HepG2 (cell line): ENCODE measurements at regions not wholly inside any gene's neighbourhood (a gene's known extent, or its start where the extent isn't known, plus 50 kb on each side); places are given as distances from the start of the nearest gene placed in this dataset.

Experiments used
- ATAC-seq: fragments of 200-7000 bp; cut with Tn5 transposase; 3 replicates; pipeline ENCODE4 v1.9.1; 2020; ENCODE audit warnings: mild to moderate bottlenecking, moderate library complexity
- BruUV-seq: library from RNA; stranded (reverse); fragments of 400-500 nt; replicated peaks from 2 replicates; lab custom pipeline; 2021; lab: Mats Ljungman, UMichigan
- CTCF ChIA-PET: fragments of 300-600 bp; formaldehyde crosslinking; extraction: SDS; loops from one replicate; lab custom pipeline; 2021; ENCODE audit warnings: low total read pairs, inconsistent platforms, low intra/inter-chr PET ratio; lab: Yijun Ruan, JAX
- POLR2A ChIA-PET: fragments of 350-600 bp; sonication (Branson Sonifier 250); formaldehyde crosslinking; loops from one replicate; lab custom pipeline; 2020; ENCODE audit warnings: antibody characterized with exemption, inconsistent platforms; lab: Yijun Ruan, JAX
- DNase-seq: peaks from one replicate; pipeline ENCODE4 v3.0.0-alpha.2; 2015; ENCODE audit warnings: low spot score
- FAIRE-seq: peaks from 3 replicates; lab custom pipeline; 2011; peaks lifted over from hg19 to GRCh38; lab: Jason Lieb, UNC
- H2AFZ ChIP-seq: one replicate; pipeline ENCODE4 v1.6.1; 2011; ENCODE audit warnings: low read length, inconsistent platforms
- H3K27ac ChIP-seq: fragments of 300-600 bp; 3 replicates; pipeline ENCODE4 v1.8.0; 2011; ENCODE audit warnings: mixed run types, mild to moderate bottlenecking, mixed read lengths, low read length, inconsistent platforms; ENCODE audit not compliant: insufficient read depth; ENCODE audit errors: extremely low read length
- H3K27me3 ChIP-seq, 2 experiments: fragments of 200-600 bp in 1 of 2; 2 replicates in 1 of 2; 3 replicates in 1 of 2; pipeline versions ENCODE4 v1.6.0 to v1.8.0; 2011; ENCODE audit warnings: low read length in 2 of 2, mild to moderate bottlenecking in 2 of 2, moderate library complexity in 2 of 2, inconsistent platforms in 1 of 2; ENCODE audit not compliant: insufficient read depth in 2 of 2, control insufficient read depth in 1 of 2
- H3K36me3 ChIP-seq, 2 experiments: fragments of 200-600 bp in 1 of 2; replicated peaks in 1 of 2; 2 replicates in 1 of 2; 3 replicates in 1 of 2; pipeline versions ENCODE4 v1.5.1 to v1.8.0; 2011; ENCODE audit warnings: low read length in 2 of 2, inconsistent platforms in 1 of 2; ENCODE audit not compliant: insufficient read depth in 2 of 2, control insufficient read depth in 1 of 2
- H3K4me1 ChIP-seq: 2 replicates; pipeline ENCODE4 v1.5.1; 2012; ENCODE audit warnings: low read length, inconsistent platforms; ENCODE audit not compliant: insufficient read depth
- H3K4me2 ChIP-seq: 2 replicates; pipeline ENCODE4 v1.6.0; 2011; ENCODE audit warnings: low read depth, low read length, inconsistent platforms
- H3K4me3 ChIP-seq, 3 experiments: fragments of 200-600 bp in 1 of 3; sonication (generic), shearing (Covaris generic) in 1 of 3; replicated peaks in 1 of 3; 2 replicates each; pipeline ENCODE4 v1.5.1; 2011 to 2016; ENCODE audit warnings: low read length in 3 of 3, inconsistent platforms in 2 of 3, low read depth in 2 of 3, mild to moderate bottlenecking in 2 of 3, control low read depth in 1 of 3, mixed read lengths in 1 of 3; ENCODE audit not compliant: insufficient read depth in 1 of 3
- H3K79me2 ChIP-seq: one replicate; pipeline ENCODE4 v1.6.1; 2011; ENCODE audit warnings: low read length, inconsistent platforms; ENCODE audit not compliant: insufficient read depth
- H3K9ac ChIP-seq: 2 replicates; pipeline ENCODE4 v1.6.0; 2011; ENCODE audit warnings: mild to moderate bottlenecking, low read depth, low read length, inconsistent platforms; ENCODE audit not compliant: insufficient read depth
- H3K9me3 ChIP-seq: 2 replicates; pipeline ENCODE4 v1.5.1; 2012; ENCODE audit warnings: mild to moderate bottlenecking, low read length
- H4K20me1 ChIP-seq: 2 replicates; pipeline ENCODE4 v1.6.0; 2011; ENCODE audit warnings: inconsistent platforms, mild to moderate bottlenecking, low read length, moderate library complexity; ENCODE audit not compliant: insufficient read depth
- ELF3 ChIP-seq: IDR thresholded peaks from 2 replicates; pipeline ENCODE4 v1.6.1; 2016; ENCODE audit warnings: missing genetic modification reagents, missing compliant biosample characterization
- MXI1 ChIP-seq: IDR thresholded peaks from 3 replicates; pipeline ENCODE4 v1.6.1; 2012; ENCODE audit warnings: low read depth, low read length, inconsistent platforms, borderline replicate concordance
- PHF21A ChIP-seq: sonication (generic); formaldehyde crosslinking; IDR thresholded peaks from 2 replicates; pipeline ENCODE4 v1.5.0; 2020; ENCODE audit warnings: mild to moderate bottlenecking, missing genetic modification reagents
- PLRG1 ChIP-seq: fragments of 450-650 bp; conservative IDR thresholded peaks from 2 replicates; pipeline ENCODE4 v1.6.1; 2016
- SCMH1 ChIP-seq: sonication (generic); formaldehyde crosslinking; IDR thresholded peaks from 2 replicates; pipeline ENCODE4 v1.9.0; 2021; ENCODE audit warnings: missing genetic modification reagents, mild to moderate bottlenecking, borderline replicate concordance
- SOX6 ChIP-seq, 2 experiments: fragments of 450-650 bp in 1 of 2; sonication (generic) in 1 of 2; formaldehyde crosslinking in 1 of 2; IDR thresholded peaks; 2 replicates each; pipeline versions ENCODE4 v1.4.0 to v1.6.1; 2017 to 2020; ENCODE audit warnings: antibody characterized with exemption in 1 of 2, mild to moderate bottlenecking in 1 of 2, missing genetic modification reagents in 1 of 2
- ZBTB7A ChIP-seq: sonication (generic); formaldehyde crosslinking; IDR thresholded peaks from 2 replicates; pipeline ENCODE4 v1.8.0; 2022; ENCODE audit warnings: mild to moderate bottlenecking, missing genetic modification reagents
- WGBS: methylation state at CpG from one replicate; pipeline ENCODE4 v1.1.6; 2017; ENCODE audit warnings: low lambda C conversion rate; 5-methylcytosine and 5-hydroxymethylcytosine counted together
- in situ Hi-C: cut with HindIII; loops from 2 replicates; pipeline ENCODE4 v1.10.0; 2017; ENCODE audit warnings: low pct_unique_long_range_greater_than_20kb; ENCODE audit not compliant: extremely low pct_ligation_motif_present
- intact Hi-C: fragments of 100-400 bp; cut with micrococcal nuclease; formaldehyde crosslinking; loops from one replicate; pipeline ENCODE4 v1.10.0; 2022; ENCODE audit not compliant: unreplicated experiment
- TF ChIP-seq, protein P1 (sequence below): sonication (generic); formaldehyde crosslinking; IDR thresholded peaks from 2 replicates; pipeline ENCODE4 v1.5.0; 2020; ENCODE audit warnings: mild to moderate bottlenecking, missing genetic modification reagents, borderline replicate concordance
- TF ChIP-seq, protein P2 (sequence below): sonication (generic); formaldehyde crosslinking; conservative IDR thresholded peaks from 2 replicates; pipeline ENCODE4 v1.8.0; 2022; ENCODE audit warnings: missing genetic modification reagents
- TF ChIP-seq, protein P3 (sequence below): IDR thresholded peaks from 2 replicates; pipeline ENCODE4 v1.6.1; 2016; ENCODE audit warnings: mild to moderate bottlenecking, missing biosample characterization, missing genetic modification reagents

DNA sequence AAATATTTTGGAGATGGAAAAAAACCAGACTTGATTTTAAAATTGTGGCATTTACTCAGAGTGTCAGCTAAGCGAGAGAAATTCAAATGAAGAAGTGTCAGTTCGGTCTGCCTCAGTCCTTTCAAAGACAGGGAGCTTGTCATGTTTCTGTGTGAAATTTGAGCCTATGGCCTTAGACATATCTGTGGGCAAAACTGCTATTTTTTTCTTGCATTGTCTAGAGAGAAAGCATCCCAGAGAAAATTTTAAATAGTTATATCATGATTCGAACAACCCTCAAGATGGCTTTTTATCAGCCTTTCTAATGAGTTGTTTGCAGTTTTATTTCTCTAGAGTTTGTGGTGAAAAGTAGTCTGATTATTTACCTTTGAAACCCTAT is 50.2 kb upstream of the KCNE4 start:
- no peaks in the 10 kb centered on the region for H3K79me2 ChIP-seq
- H3K9ac ChIP-seq, result no peak overlapping the region
- H3K4me1 ChIP-seq, result no peaks in the 10 kb centered on the region
- BruUV-seq, result no TSS peak
- 6% methylated on average over 3 of the region's 3 CpGs for WGBS
- peaks cover 0 to 4% of the 10 kb centered on the region in 2 experiments; a peak in 2 of 5 replicates for H3K27me3 ChIP-seq
- H4K20me1 ChIP-seq, result no peaks in the 10 kb centered on the region
- H3K4me3 ChIP-seq, result no peak overlapping the region
- no peak for TF ChIP-seq ZBTB7A (CRISPR knock-in tag)
- TF ChIP-seq SOX6 (IDR thresholded peaks at IDR 0.05), result no peak
- no peak for TF ChIP-seq SOX6 (CRISPR knock-in tag; IDR thresholded peaks at IDR 0.05)
- TF ChIP-seq PLRG1, result no peak
- TF ChIP-seq, protein P1, sequence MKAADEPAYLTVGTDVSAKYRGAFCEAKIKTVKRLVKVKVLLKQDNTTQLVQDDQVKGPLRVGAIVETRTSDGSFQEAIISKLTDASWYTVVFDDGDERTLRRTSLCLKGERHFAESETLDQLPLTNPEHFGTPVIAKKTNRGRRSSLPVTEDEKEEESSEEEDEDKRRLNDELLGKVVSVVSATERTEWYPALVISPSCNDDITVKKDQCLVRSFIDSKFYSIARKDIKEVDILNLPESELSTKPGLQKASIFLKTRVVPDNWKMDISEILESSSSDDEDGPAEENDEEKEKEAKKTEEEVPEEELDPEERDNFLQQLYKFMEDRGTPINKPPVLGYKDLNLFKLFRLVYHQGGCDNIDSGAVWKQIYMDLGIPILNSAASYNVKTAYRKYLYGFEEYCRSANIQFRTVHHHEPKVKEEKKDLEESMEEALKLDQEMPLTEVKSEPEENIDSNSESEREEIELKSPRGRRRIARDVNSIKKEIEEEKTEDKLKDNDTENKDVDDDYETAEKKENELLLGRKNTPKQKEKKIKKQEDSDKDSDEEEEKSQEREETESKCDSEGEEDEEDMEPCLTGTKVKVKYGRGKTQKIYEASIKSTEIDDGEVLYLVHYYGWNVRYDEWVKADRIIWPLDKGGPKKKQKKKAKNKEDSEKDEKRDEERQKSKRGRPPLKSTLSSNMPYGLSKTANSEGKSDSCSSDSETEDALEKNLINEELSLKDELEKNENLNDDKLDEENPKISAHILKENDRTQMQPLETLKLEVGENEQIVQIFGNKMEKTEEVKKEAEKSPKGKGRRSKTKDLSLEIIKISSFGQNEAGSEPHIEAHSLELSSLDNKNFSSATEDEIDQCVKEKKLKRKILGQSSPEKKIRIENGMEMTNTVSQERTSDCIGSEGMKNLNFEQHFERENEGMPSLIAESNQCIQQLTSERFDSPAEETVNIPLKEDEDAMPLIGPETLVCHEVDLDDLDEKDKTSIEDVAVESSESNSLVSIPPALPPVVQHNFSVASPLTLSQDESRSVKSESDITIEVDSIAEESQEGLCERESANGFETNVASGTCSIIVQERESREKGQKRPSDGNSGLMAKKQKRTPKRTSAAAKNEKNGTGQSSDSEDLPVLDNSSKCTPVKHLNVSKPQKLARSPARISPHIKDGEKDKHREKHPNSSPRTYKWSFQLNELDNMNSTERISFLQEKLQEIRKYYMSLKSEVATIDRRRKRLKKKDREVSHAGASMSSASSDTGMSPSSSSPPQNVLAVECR, result no peak
- no peak for TF ChIP-seq SCMH1 (CRISPR knock-in tag)
- TF ChIP-seq PHF21A (CRISPR knock-in tag), result no peak
- TF ChIP-seq, protein P2, sequence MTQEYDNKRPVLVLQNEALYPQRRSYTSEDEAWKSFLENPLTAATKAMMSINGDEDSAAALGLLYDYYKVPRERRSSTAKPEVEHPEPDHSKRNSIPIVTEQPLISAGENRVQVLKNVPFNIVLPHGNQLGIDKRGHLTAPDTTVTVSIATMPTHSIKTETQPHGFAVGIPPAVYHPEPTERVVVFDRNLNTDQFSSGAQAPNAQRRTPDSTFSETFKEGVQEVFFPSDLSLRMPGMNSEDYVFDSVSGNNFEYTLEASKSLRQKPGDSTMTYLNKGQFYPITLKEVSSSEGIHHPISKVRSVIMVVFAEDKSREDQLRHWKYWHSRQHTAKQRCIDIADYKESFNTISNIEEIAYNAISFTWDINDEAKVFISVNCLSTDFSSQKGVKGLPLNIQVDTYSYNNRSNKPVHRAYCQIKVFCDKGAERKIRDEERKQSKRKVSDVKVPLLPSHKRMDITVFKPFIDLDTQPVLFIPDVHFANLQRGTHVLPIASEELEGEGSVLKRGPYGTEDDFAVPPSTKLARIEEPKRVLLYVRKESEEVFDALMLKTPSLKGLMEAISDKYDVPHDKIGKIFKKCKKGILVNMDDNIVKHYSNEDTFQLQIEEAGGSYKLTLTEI (CRISPR knock-in tag), result no peak
- no peak for TF ChIP-seq ELF3 (CRISPR knock-in tag)
- TF ChIP-seq, protein P3, sequence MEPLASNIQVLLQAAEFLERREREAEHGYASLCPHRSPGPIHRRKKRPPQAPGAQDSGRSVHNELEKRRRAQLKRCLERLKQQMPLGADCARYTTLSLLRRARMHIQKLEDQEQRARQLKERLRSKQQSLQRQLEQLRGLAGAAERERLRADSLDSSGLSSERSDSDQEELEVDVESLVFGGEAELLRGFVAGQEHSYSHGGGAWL (CRISPR knock-in tag), result no peak
- TF ChIP-seq MXI1, result no peak
- FAIRE-seq (no peak), ATAC-seq (no peak), DNase-seq (no peak)
- H3K4me2 ChIP-seq, result no peak overlapping the region
- in situ Hi-C loops, result no loop called here
- ChIA-PET POLR2A (no interaction called here), CTCF (no interaction called here)
- intact Hi-C loops, result no loop called here
- no peaks in the 10 kb centered on the region for H3K9me3 ChIP-seq
- H3K27ac ChIP-seq, result no peak overlapping the region
- no peaks in the 10 kb centered on the region for H3K36me3 ChIP-seq
- H2AFZ ChIP-seq, result no peak overlapping the region
